ENCODE measurements at regions not wholly inside any gene's neighbourhood (a gene's known extent, or its start where the extent isn't known, plus 50 kb on each side); places are given as distances from the start of the nearest gene placed in this dataset.

GRCh38 chr13:97715763-97716162 is 237.7 kb upstream of the IPO5 start:
- no peak for TF ChIP-seq MEIS2 (CRISPR knock-in tag; IDR thresholded peaks at IDR 0.05)
- TF ChIP-seq NFKBIZ (CRISPR knock-in tag; IDR thresholded peaks at IDR 0.05): no peak
- TF ChIP-seq KLF16 (CRISPR knock-in tag; IDR thresholded peaks at IDR 0.05): no peak
- no peak for TF ChIP-seq CHD2 (IDR thresholded peaks at IDR 0.05; ENCODE audit: low read depth, low read length)
- TF ChIP-seq CEBPB (IDR thresholded peaks at IDR 0.05; ENCODE audit: borderline replicate concordance, low read depth, low read length): no peak
- TF ChIP-seq NCOA1 (CRISPR knock-in tag; IDR thresholded peaks at IDR 0.05): no peak
